Esophagus muscularis mucosa (tissue), 3 donors: ENCODE measurements at regions not wholly inside any gene's neighbourhood (a gene's known extent, or its start where the extent isn't known, plus 50 kb on each side); places are given as distances from the start of the nearest gene placed in this dataset.

Experiments used
- EP300 ChIP-seq: sonication (generic); formaldehyde crosslinking; IDR thresholded peaks from one replicate; pipeline ENCODE4 v1.6.1; 2017; ENCODE audit warnings: antibody characterized with exemption
- TF ChIP-seq, protein P1 (sequence below), 3 experiments: fragments of 200-600 bp in 2 of 3; fragments of 450-650 bp in 1 of 3; sonication (generic) in 2 of 3; IDR thresholded peaks; one replicate each; pipeline ENCODE4 v1.5.1; 2017 to 2019; ENCODE audit warnings: antibody characterized with exemption in 3 of 3, mild to moderate bottlenecking in 2 of 3, moderate library complexity in 1 of 3

DNA sequence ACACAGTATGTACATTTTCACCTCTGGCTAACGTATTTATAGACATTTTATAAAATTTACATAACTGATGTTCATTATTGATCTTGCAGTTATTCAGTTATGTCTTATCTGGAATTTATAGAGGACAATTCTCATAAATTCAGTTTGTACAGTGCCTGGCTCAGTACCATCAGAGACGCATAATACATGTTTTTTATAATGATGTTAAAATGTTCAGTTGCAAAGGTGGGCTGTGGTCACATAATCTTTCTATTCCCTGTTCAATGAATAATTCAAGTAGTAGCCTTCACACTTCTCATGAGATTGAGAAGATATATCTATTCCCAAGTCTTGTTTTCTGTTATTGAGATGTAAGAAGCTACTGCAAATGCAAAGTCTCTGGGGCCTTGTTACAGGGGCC, 393.1 kb upstream of the ARRDC3 start:
- TF ChIP-seq EP300: no peak
- TF ChIP-seq, protein P1, sequence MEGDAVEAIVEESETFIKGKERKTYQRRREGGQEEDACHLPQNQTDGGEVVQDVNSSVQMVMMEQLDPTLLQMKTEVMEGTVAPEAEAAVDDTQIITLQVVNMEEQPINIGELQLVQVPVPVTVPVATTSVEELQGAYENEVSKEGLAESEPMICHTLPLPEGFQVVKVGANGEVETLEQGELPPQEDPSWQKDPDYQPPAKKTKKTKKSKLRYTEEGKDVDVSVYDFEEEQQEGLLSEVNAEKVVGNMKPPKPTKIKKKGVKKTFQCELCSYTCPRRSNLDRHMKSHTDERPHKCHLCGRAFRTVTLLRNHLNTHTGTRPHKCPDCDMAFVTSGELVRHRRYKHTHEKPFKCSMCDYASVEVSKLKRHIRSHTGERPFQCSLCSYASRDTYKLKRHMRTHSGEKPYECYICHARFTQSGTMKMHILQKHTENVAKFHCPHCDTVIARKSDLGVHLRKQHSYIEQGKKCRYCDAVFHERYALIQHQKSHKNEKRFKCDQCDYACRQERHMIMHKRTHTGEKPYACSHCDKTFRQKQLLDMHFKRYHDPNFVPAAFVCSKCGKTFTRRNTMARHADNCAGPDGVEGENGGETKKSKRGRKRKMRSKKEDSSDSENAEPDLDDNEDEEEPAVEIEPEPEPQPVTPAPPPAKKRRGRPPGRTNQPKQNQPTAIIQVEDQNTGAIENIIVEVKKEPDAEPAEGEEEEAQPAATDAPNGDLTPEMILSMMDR (IDR thresholded peaks at IDR 0.05): no peak
